GM19455 (cell line): ENCODE measurements at regions not wholly inside any gene's neighbourhood (a gene's known extent, or its start where the extent isn't known, plus 50 kb on each side); places are given as distances from the start of the nearest gene placed in this dataset.
"Not testable (repeated sequence)": the region's sequence is repeated elsewhere in the genome, so short reads cannot be mapped to it uniquely, and the experiment has no call there.

Experiments
- ATAC-seq: cut with Tn5 transposase; IDR thresholded peaks from one replicate; pipeline ENCODE4 v1.9.1; 2021; ENCODE audit not compliant: unreplicated experiment

- ATAC-seq: no peak
Observed at GRCh38 chr6:67615796-67616195, 1019.3 kb upstream of the ADGRB3 start.

GRCh38 chr6:67608099-67608749 lies 1026.9 kb upstream of the ADGRB3 start:
- no peak for ATAC-seq

- ATAC-seq: no peak
Observed at GRCh38 chr6:67606906-67607828, 1027.9 kb upstream of the ADGRB3 start.

- no peak for ATAC-seq
Observed at GRCh38 chr6:67594366-67594765, 1040.7 kb upstream of the ADGRB3 start.

- ATAC-seq: no peak
Observed at GRCh38 chr6:67593247-67593646, 1041.8 kb upstream of the ADGRB3 start.

- ATAC-seq: no peak
Observed at GRCh38 chr6:67591910-67592309, 1043.2 kb upstream of the ADGRB3 start.

- ATAC-seq: no peak
Observed at GRCh38 chr6:67567842-67568241, 1067.2 kb upstream of the ADGRB3 start.

- no peak for ATAC-seq
Observed at GRCh38 chr6:67563671-67564070, 1071.4 kb upstream of the ADGRB3 start.

- ATAC-seq: no peak
Observed at GRCh38 chr6:67560068-67560467, 1075.0 kb upstream of the ADGRB3 start.

- no peak for ATAC-seq
Observed at GRCh38 chr6:67558985-67559384, 1076.1 kb upstream of the ADGRB3 start.

- no peak for ATAC-seq
Observed at GRCh38 chr6:67544851-67545452, 1090.1 kb upstream of the ADGRB3 start.

- ATAC-seq: no peak
Observed at GRCh38 chr6:67541586-67541985, 1093.5 kb upstream of the ADGRB3 start.

GRCh38 chr6:67538032-67538431 lies 1097.0 kb upstream of the ADGRB3 start:
- ATAC-seq: no peak

GRCh38 chr6:67535946-67536345 lies 1099.1 kb upstream of the ADGRB3 start:
- no peak for ATAC-seq

GRCh38 chr6:67506352-67506751 lies 1128.7 kb upstream of the ADGRB3 start:
- ATAC-seq: no peak

- ATAC-seq: no peak
Observed at GRCh38 chr6:67501755-67502154, 1133.3 kb upstream of the ADGRB3 start.

- no peak for ATAC-seq
Observed at GRCh38 chr6:67497749-67498148, 1137.3 kb upstream of the ADGRB3 start.

GRCh38 chr6:67496191-67496590 lies 1138.9 kb upstream of the ADGRB3 start:
- no peak for ATAC-seq

GRCh38 chr6:67493682-67494081 lies 1141.4 kb upstream of the ADGRB3 start:
- ATAC-seq: no peak

GRCh38 chr6:67475700-67476099 lies 1159.4 kb upstream of the ADGRB3 start:
- no peak for ATAC-seq

GRCh38 chr6:67467341-67467740 lies 1167.7 kb upstream of the ADGRB3 start:
- no peak for ATAC-seq

GRCh38 chr6:67462725-67463124 lies 1172.4 kb upstream of the ADGRB3 start:
- ATAC-seq: not testable (repeated sequence)
